DOHH2 (cell line): ENCODE measurements at regions not wholly inside any gene's neighbourhood (a gene's known extent, or its start where the extent isn't known, plus 50 kb on each side); places are given as distances from the start of the nearest gene placed in this dataset.
"Not testable (repeated sequence)": the region's sequence is repeated elsewhere in the genome, so short reads cannot be mapped to it uniquely, and the experiment has no call there.

ENCODE experiments used
- H3F3A ChIP-seq: fragments of 200-600 bp; sonication (generic), shearing (Covaris generic); 2 replicates; pipeline ENCODE4 v1.6.0; 2016; ENCODE audit warnings: antibody characterized with exemption, mild to moderate bottlenecking; ENCODE audit not compliant: control insufficient read depth, insufficient read depth
- H3K27ac ChIP-seq: fragments of 200-600 bp; sonication (generic); 2 replicates; pipeline ENCODE4 v1.5.1; 2014; ENCODE audit warnings: low read depth, mild to moderate bottlenecking, low read length, moderate library complexity
- H3K27me3 ChIP-seq: fragments of 200-600 bp; sonication (generic); 2 replicates; pipeline ENCODE4 v1.6.1; 2014; ENCODE audit warnings: mild to moderate bottlenecking, low read length, mixed read lengths; ENCODE audit not compliant: control insufficient read depth
- H3K36me3 ChIP-seq: fragments of 200-600 bp; sonication (generic); 2 replicates; pipeline ENCODE4 v1.6.1; 2014; ENCODE audit warnings: mild to moderate bottlenecking, low read length, moderate library complexity, mixed read lengths; ENCODE audit not compliant: control insufficient read depth
- H3K4me1 ChIP-seq: fragments of 200-600 bp; sonication (generic); 2 replicates; pipeline ENCODE4 v1.6.1; 2014; ENCODE audit warnings: mild to moderate bottlenecking, low read length, mixed read lengths; ENCODE audit not compliant: control insufficient read depth
- H3K4me2 ChIP-seq: fragments of 200-600 bp; sonication (generic); 2 replicates; pipeline ENCODE4 v1.6.0; 2014; ENCODE audit warnings: mild to moderate bottlenecking, low read length, moderate library complexity
- H3K4me3 ChIP-seq: fragments of 200-600 bp; sonication (generic); 2 replicates; pipeline ENCODE4 v1.5.1; 2014; ENCODE audit warnings: mild to moderate bottlenecking, low read length, mixed read lengths
- H3K79me2 ChIP-seq: fragments of 200-600 bp; sonication (generic); 2 replicates; pipeline ENCODE4 v1.6.1; 2014; ENCODE audit warnings: mild to moderate bottlenecking, low read length, mixed read lengths; ENCODE audit not compliant: control insufficient read depth
- H3K9me2 ChIP-seq: fragments of 200-600 bp; sonication (generic); replicated peaks from 2 replicates; pipeline ENCODE4 v1.6.1; 2014; ENCODE audit warnings: mild to moderate bottlenecking, low read length, mixed read lengths; ENCODE audit not compliant: control insufficient read depth
- H3K9me3 ChIP-seq: fragments of 200-600 bp; sonication (generic); 2 replicates; pipeline ENCODE4 v1.6.1; 2014; ENCODE audit warnings: antibody characterized with exemption, low read length, mixed read lengths; ENCODE audit not compliant: control insufficient read depth, insufficient read depth
- H4K20me1 ChIP-seq: fragments of 200-600 bp; sonication (generic); 2 replicates; pipeline ENCODE4 v1.6.0; 2014; ENCODE audit warnings: low read depth, mild to moderate bottlenecking, antibody characterized with exemption, low read length, moderate library complexity; ENCODE audit not compliant: control insufficient read depth, insufficient read depth

DNA sequence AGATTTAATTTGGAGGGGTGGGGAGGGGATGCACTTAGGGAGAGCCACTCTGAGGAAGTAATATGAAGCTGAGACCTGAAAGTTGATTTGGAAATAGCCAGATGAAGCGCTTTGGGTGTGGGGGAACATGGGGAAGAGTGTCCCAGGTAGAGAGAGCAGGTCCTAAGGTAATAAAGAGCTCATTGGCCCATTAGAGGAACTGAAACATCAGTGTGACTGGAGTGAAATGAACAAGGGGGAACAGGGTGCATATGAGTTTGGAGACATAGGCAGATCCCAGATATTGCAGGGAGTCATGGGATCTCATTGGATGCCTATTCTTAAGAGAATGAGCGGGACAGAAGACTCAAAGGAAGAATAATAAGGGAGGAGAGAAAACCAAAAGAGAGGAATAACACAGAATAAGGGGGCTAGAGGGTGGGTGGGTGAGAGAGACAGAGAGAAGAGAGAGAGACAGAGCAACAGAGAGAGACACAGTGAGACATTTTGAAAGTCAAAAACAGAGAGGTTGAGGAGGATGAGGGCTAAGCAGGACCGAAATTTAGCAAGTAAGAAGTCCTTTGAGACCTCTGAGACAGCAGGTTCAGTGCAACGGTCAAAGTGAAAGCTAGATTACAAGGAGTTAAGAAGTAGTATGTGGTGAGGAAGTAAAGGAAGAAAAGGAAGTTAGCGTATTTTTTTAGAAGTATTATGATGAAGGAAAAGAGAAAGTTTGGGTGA lies 54.1 kb upstream of the NOTCH2NLA start:
- not testable (repeated sequence) for H3K4me1 ChIP-seq, H3K27ac ChIP-seq, H3K79me2 ChIP-seq, H4K20me1 ChIP-seq, H3K9me3 ChIP-seq, H3K9me2 ChIP-seq, H3K27me3 ChIP-seq, H3K4me2 ChIP-seq, H3K4me3 ChIP-seq, H3K36me3 ChIP-seq, H3F3A ChIP-seq

DNA sequence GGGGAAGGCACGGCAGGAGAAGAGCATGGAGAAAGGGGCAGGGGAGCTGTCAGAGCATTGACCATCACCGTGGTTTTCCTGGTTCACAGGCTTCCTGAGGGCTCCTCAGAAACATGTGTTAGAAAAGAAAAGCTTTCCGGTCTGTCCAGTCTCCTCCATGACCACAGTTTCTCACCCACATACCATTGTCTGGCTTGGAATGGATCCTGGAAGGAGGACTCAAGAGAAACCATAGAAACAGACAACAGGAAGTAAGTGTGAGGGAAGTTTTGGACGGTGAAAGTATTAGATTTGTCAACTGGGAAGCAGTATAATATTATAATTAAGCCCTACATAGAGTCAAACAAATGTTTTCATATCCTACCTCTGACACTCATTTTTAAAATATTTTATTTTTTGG lies 52.7 kb upstream of the NOTCH2NLA start:
- H3K36me3 ChIP-seq, H3K79me2 ChIP-seq, H3K9me3 ChIP-seq, H4K20me1 ChIP-seq, H3F3A ChIP-seq, H3K27me3 ChIP-seq, H3K27ac ChIP-seq, H3K9me2 ChIP-seq, H3K4me3 ChIP-seq, H3K4me1 ChIP-seq, H3K4me2 ChIP-seq: not testable (repeated sequence)

DNA sequence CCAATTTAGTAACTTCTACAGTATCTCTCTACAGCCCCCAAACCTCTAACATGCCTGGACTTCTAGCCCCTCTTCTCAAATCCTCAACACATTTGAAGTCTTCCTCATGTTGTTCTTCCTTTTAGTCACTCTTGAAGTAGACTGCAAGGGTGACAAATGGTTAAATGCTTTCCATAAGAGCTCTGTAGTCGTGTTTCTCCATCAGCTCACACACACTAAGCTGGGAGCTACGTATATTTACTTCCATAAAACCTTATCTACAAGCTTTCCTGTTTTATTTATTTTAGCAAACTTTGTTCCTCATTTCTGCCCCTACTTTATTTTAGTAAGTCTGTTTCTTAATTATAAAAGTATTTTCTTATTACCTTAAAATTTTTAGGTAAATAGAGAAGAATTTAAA lies 49.9 kb upstream of the NOTCH2NLA start:
- H3K36me3 ChIP-seq, H3F3A ChIP-seq, H4K20me1 ChIP-seq, H3K9me2 ChIP-seq, H3K27me3 ChIP-seq, H3K4me2 ChIP-seq, H3K9me3 ChIP-seq, H3K4me3 ChIP-seq, H3K4me1 ChIP-seq, H3K79me2 ChIP-seq, H3K27ac ChIP-seq: not testable (repeated sequence)
